ENCODE measurements at regions not wholly inside any gene's neighbourhood (a gene's known extent, or its start where the extent isn't known, plus 50 kb on each side); places are given as distances from the start of the nearest gene placed in this dataset.

- WGBS = 92% methylated on average over 11 of the region's 11 CpGs
- Histone ChIP-seq H3K9me3 (ENCODE audit: insufficient read depth, low read depth, low read length) (no peaks in the 10 kb centered on the region), H3K4me3 (ENCODE audit: low read length) (no peak overlapping the region), H3K4me1 (ENCODE audit: insufficient read depth, low read length) (no peaks in the 10 kb centered on the region), H3K27ac (ENCODE audit: low read depth, low read length) (no peak overlapping the region), H3K9ac (ENCODE audit: low read depth, low read length) (no peak overlapping the region), H3K27me3 (ENCODE audit: insufficient read depth, low read length) (no peaks in the 10 kb centered on the region), H3K36me3 (ENCODE audit: insufficient read depth, low read length) (no peaks in the 10 kb centered on the region)
Observed at GRCh38 chr20:23290761-23291574, 59.6 kb upstream of the NXT1 start.

GRCh38 chr20:23289724-23290395 lies 60.7 kb upstream of the NXT1 start:
- WGBS = 94% methylated on average over 6 of the region's 7 CpGs
- Histone ChIP-seq H3K27me3 (ENCODE audit: insufficient read depth, low read length) (no peaks in the 10 kb centered on the region), H3K4me1 (ENCODE audit: insufficient read depth, low read length) (no peaks in the 10 kb centered on the region), H3K36me3 (ENCODE audit: insufficient read depth, low read length) (no peaks in the 10 kb centered on the region), H3K4me3 (ENCODE audit: low read length) (no peak overlapping the region), H3K27ac (ENCODE audit: low read depth, low read length) (no peak overlapping the region), H3K9me3 (ENCODE audit: insufficient read depth, low read depth, low read length) (no peaks in the 10 kb centered on the region), H3K9ac (ENCODE audit: low read depth, low read length) (no peak overlapping the region)

GRCh38 chr20:23289249-23289648 lies 61.3 kb upstream of the NXT1 start:
- Histone ChIP-seq H3K4me1 (ENCODE audit: insufficient read depth, low read length) (no peaks in the 10 kb centered on the region), H3K27ac (ENCODE audit: low read depth, low read length) (no peak overlapping the region), H3K9ac (ENCODE audit: low read depth, low read length) (no peak overlapping the region), H3K4me3 (ENCODE audit: low read length) (no peak overlapping the region), H3K36me3 (ENCODE audit: insufficient read depth, low read length) (no peaks in the 10 kb centered on the region), H3K9me3 (ENCODE audit: insufficient read depth, low read depth, low read length) (no peaks in the 10 kb centered on the region), H3K27me3 (ENCODE audit: insufficient read depth, low read length) (no peaks in the 10 kb centered on the region)
- 85% methylated on average over 6 of the region's 7 CpGs for WGBS

- WGBS = 90% methylated on average over 13 of the region's 13 CpGs
- Histone ChIP-seq H3K27ac (ENCODE audit: low read depth, low read length) (no peak overlapping the region), H3K36me3 (ENCODE audit: insufficient read depth, low read length) (no peaks in the 10 kb centered on the region), H3K27me3 (ENCODE audit: insufficient read depth, low read length) (no peaks in the 10 kb centered on the region), H3K9me3 (ENCODE audit: insufficient read depth, low read depth, low read length) (no peaks in the 10 kb centered on the region), H3K9ac (ENCODE audit: low read depth, low read length) (no peak overlapping the region), H3K4me3 (ENCODE audit: low read length) (no peak overlapping the region), H3K4me1 (ENCODE audit: insufficient read depth, low read length) (no peaks in the 10 kb centered on the region)
Observed at GRCh38 chr20:23287354-23288190, 63.0 kb upstream of the NXT1 start.

GRCh38 chr20:23286346-23286745 lies 64.2 kb upstream of the NXT1 start:
- no peak overlapping the region for H3K4me3 ChIP-seq (ENCODE audit: low read length)
- peaks cover 7% of the 10 kb centered on the region; the same call in 1 of the 2 replicates for H3K4me1 ChIP-seq (ENCODE audit: insufficient read depth, low read length)
- no peak overlapping the region for H3K9ac ChIP-seq (ENCODE audit: low read depth, low read length)
- WGBS = 94% methylated on average over 8 of the region's 8 CpGs
- no peaks in the 10 kb centered on the region for H3K9me3 ChIP-seq (ENCODE audit: insufficient read depth, low read depth, low read length)
- H3K36me3 ChIP-seq (ENCODE audit: insufficient read depth, low read length) = no peaks in the 10 kb centered on the region
- H3K27ac ChIP-seq (ENCODE audit: low read depth, low read length) = no peak overlapping the region
- no peaks in the 10 kb centered on the region for H3K27me3 ChIP-seq (ENCODE audit: insufficient read depth, low read length)

GRCh38 chr20:23285536-23285935 lies 65.1 kb upstream of the NXT1 start:
- H3K27me3 ChIP-seq (ENCODE audit: insufficient read depth, low read length) = no peaks in the 10 kb centered on the region
- H3K27ac ChIP-seq (ENCODE audit: low read depth, low read length) = no peak overlapping the region
- no peaks in the 10 kb centered on the region for H3K36me3 ChIP-seq (ENCODE audit: insufficient read depth, low read length)
- no peak overlapping the region for H3K9ac ChIP-seq (ENCODE audit: low read depth, low read length)
- no peak overlapping the region for H3K4me3 ChIP-seq (ENCODE audit: low read length)
- WGBS = 84% methylated on average over 2 of the region's 2 CpGs
- H3K4me1 ChIP-seq (ENCODE audit: insufficient read depth, low read length) = peaks cover 8% of the 10 kb centered on the region; the same call in 1 of the 2 replicates
- H3K9me3 ChIP-seq (ENCODE audit: insufficient read depth, low read depth, low read length) = no peaks in the 10 kb centered on the region

GRCh38 chr20:23284009-23284408 lies 66.6 kb upstream of the NXT1 start:
- 91% methylated on average over 2 of the region's 2 CpGs for WGBS
- Histone ChIP-seq H3K27me3 (ENCODE audit: insufficient read depth, low read length) (no peaks in the 10 kb centered on the region), H3K4me3 (ENCODE audit: low read length) (no peak overlapping the region), H3K27ac (ENCODE audit: low read depth, low read length) (no peak overlapping the region), H3K4me1 (ENCODE audit: insufficient read depth, low read length) (peaks cover 8% of the 10 kb centered on the region; the same call in 1 of the 2 replicates), H3K9ac (ENCODE audit: low read depth, low read length) (no peak overlapping the region), H3K9me3 (ENCODE audit: insufficient read depth, low read depth, low read length) (no peaks in the 10 kb centered on the region), H3K36me3 (ENCODE audit: insufficient read depth, low read length) (no peaks in the 10 kb centered on the region)

- Histone ChIP-seq H3K4me1 (ENCODE audit: insufficient read depth, low read length) (peaks cover 8% of the 10 kb centered on the region; the same call in 1 of the 2 replicates), H3K36me3 (ENCODE audit: insufficient read depth, low read length) (no peaks in the 10 kb centered on the region), H3K27ac (ENCODE audit: low read depth, low read length) (no peak overlapping the region), H3K4me3 (ENCODE audit: low read length) (no peak overlapping the region), H3K9ac (ENCODE audit: low read depth, low read length) (no peak overlapping the region), H3K27me3 (ENCODE audit: insufficient read depth, low read length) (no peaks in the 10 kb centered on the region), H3K9me3 (ENCODE audit: insufficient read depth, low read depth, low read length) (no peaks in the 10 kb centered on the region)
- WGBS = 96% methylated on average over 12 of the region's 12 CpGs
Observed at GRCh38 chr20:23283096-23283850, 67.3 kb upstream of the NXT1 start.

GRCh38 chr20:23282546-23282945 lies 68.0 kb upstream of the NXT1 start:
- Histone ChIP-seq H3K36me3 (ENCODE audit: insufficient read depth, low read length) (no peaks in the 10 kb centered on the region), H3K27me3 (ENCODE audit: insufficient read depth, low read length) (no peaks in the 10 kb centered on the region), H3K4me3 (ENCODE audit: low read length) (no peak overlapping the region), H3K4me1 (ENCODE audit: insufficient read depth, low read length) (peaks cover 8% of the 10 kb centered on the region; the same call in 1 of the 2 replicates), H3K9me3 (ENCODE audit: insufficient read depth, low read depth, low read length) (no peaks in the 10 kb centered on the region), H3K9ac (ENCODE audit: low read depth, low read length) (no peak overlapping the region), H3K27ac (ENCODE audit: low read depth, low read length) (no peak overlapping the region)
- 90% methylated on average over 3 of the region's 3 CpGs for WGBS

- H3K4me1 ChIP-seq (ENCODE audit: insufficient read depth, low read length) = peaks cover 8% of the 10 kb centered on the region; the same call in 1 of the 2 replicates
- H3K9ac ChIP-seq (ENCODE audit: low read depth, low read length) = no peak overlapping the region
- H3K4me3 ChIP-seq (ENCODE audit: low read length) = no peak overlapping the region
- H3K27ac ChIP-seq (ENCODE audit: low read depth, low read length) = no peak overlapping the region
- H3K9me3 ChIP-seq (ENCODE audit: insufficient read depth, low read depth, low read length) = no peaks in the 10 kb centered on the region
- H3K36me3 ChIP-seq (ENCODE audit: insufficient read depth, low read length) = no peaks in the 10 kb centered on the region
- no peaks in the 10 kb centered on the region for H3K27me3 ChIP-seq (ENCODE audit: insufficient read depth, low read length)
- 80% methylated on average over 1 of the region's 1 CpG for WGBS
Observed at GRCh38 chr20:23282111-23282510, 68.5 kb upstream of the NXT1 start.
